ENCODE measurements at regions not wholly inside any gene's neighbourhood (a gene's known extent, or its start where the extent isn't known, plus 50 kb on each side); places are given as distances from the start of the nearest gene placed in this dataset.

GRCh38 chr21:7916329-7917303 is 2604.8 kb upstream of the TPTE start:
- TF ChIP-seq CTCF (IDR thresholded peaks at IDR 0.05 in 8 of 11, conservative IDR thresholded peaks at IDR 0.05 in 3 of 11) (no peak), POLR2AphosphoS5 (IDR thresholded peaks at IDR 0.05) (no peak)

Measured in spleen (tissue), 7 donors.